AG20443 (cell line): ENCODE measurements at regions not wholly inside any gene's neighbourhood (a gene's known extent, or its start where the extent isn't known, plus 50 kb on each side); places are given as distances from the start of the nearest gene placed in this dataset.
"Not testable (repeated sequence)": the region's sequence is repeated elsewhere in the genome, so short reads cannot be mapped to it uniquely, and the experiment has no call there.

Source experiments
- DNase-seq: peaks from one replicate; pipeline ENCODE4 v3.0.0; 2012; ENCODE audit warnings: low spot score, mixed read lengths

GRCh38 chr2:224178056-224178455 lies 139.0 kb upstream of the SERPINE2 start:
- DNase-seq, result no peak

GRCh38 chr2:224175538-224175937 lies 136.5 kb upstream of the SERPINE2 start:
- DNase-seq, result no peak

- no peak for DNase-seq
These were observed 135.9 kb upstream of the SERPINE2 start for GRCh38 chr2:224174990-224175389.

- DNase-seq, result no peak
These were observed 135.4 kb upstream of the SERPINE2 start for GRCh38 chr2:224174521-224174920.

GRCh38 chr2:224173933-224174332 lies 134.8 kb upstream of the SERPINE2 start:
- DNase-seq, result no peak

- no peak for DNase-seq
These were observed 134.1 kb upstream of the SERPINE2 start for GRCh38 chr2:224173210-224173609.

- DNase-seq, result no peak
These were observed 132.1 kb upstream of the SERPINE2 start for GRCh38 chr2:224171226-224171625.

GRCh38 chr2:224169847-224170246 lies 130.8 kb upstream of the SERPINE2 start:
- DNase-seq, result no peak

- not testable (repeated sequence) for DNase-seq
These were observed 128.7 kb upstream of the SERPINE2 start for GRCh38 chr2:224167781-224168180.

GRCh38 chr2:224166654-224167053 lies 127.6 kb upstream of the SERPINE2 start:
- no peak for DNase-seq

- peak; percentile 40 for DNase-seq
These were observed 126.8 kb upstream of the SERPINE2 start for GRCh38 chr2:224165901-224166319.

- peak; percentile 26 for DNase-seq
These were observed 124.7 kb upstream of the SERPINE2 start for GRCh38 chr2:224163566-224164307.

- DNase-seq, result peak; percentile 65
These were observed 123.0 kb upstream of the SERPINE2 start for GRCh38 chr2:224162122-224162521.

GRCh38 chr2:224161712-224162111 lies 122.6 kb upstream of the SERPINE2 start:
- no peak for DNase-seq

GRCh38 chr2:224160917-224161316 lies 121.8 kb upstream of the SERPINE2 start:
- peak; percentile 65 for DNase-seq

- no peak for DNase-seq
These were observed 120.4 kb upstream of the SERPINE2 start for GRCh38 chr2:224159345-224159928.

GRCh38 chr2:224158831-224159230 lies 119.7 kb upstream of the SERPINE2 start:
- DNase-seq, result no peak

GRCh38 chr2:224158061-224158460 lies 119.0 kb upstream of the SERPINE2 start:
- no peak for DNase-seq

- no peak for DNase-seq
These were observed 118.6 kb upstream of the SERPINE2 start for GRCh38 chr2:224157655-224158054.

GRCh38 chr2:224156436-224156835 lies 117.3 kb upstream of the SERPINE2 start:
- no peak for DNase-seq

GRCh38 chr2:224155896-224156295 lies 116.8 kb upstream of the SERPINE2 start:
- no peak for DNase-seq

- DNase-seq, result no peak
These were observed 116.3 kb upstream of the SERPINE2 start for GRCh38 chr2:224155371-224155770.

GRCh38 chr2:224151680-224152310 lies 112.7 kb upstream of the SERPINE2 start:
- DNase-seq, result no peak
